Caco-2 (cell line): ENCODE measurements at regions not wholly inside any gene's neighbourhood (a gene's known extent, or its start where the extent isn't known, plus 50 kb on each side); places are given as distances from the start of the nearest gene placed in this dataset.
"Not testable (repeated sequence)": the region's sequence is repeated elsewhere in the genome, so short reads cannot be mapped to it uniquely, and the experiment has no call there.

ENCODE experiments used
- BruUV-seq: library from RNA; stranded (reverse); fragments of 400-500 nt; replicated peaks from 2 replicates; lab custom pipeline; 2021; lab: Mats Ljungman, UMichigan
- CTCF ChIA-PET: fragments of 300-600 bp; sonication (Branson Sonifier 250); formaldehyde crosslinking; loops from one replicate; lab custom pipeline; 2022; ENCODE audit warnings: antibody characterized with exemption; lab: Charles Lee
- POLR2A ChIA-PET: fragments of 300-600 bp; sonication (Branson Sonifier 250); formaldehyde crosslinking; loops from one replicate; lab custom pipeline; 2022; ENCODE audit warnings: antibody characterized with exemption; lab: Charles Lee
- DNase-seq, 2 experiments: peaks; one replicate each; pipeline versions ENCODE4 v3.0.0 to v3.0.0-alpha.2; 2020 to 2022
- H3K27me3 ChIP-seq: replicated peaks from 2 replicates; pipeline ENCODE4 v1.6.0; 2011; ENCODE audit warnings: low read length; ENCODE audit not compliant: control insufficient read depth, insufficient read depth
- H3K36me3 ChIP-seq: 2 replicates; pipeline ENCODE4 v1.5.1; 2011; ENCODE audit warnings: low read length; ENCODE audit not compliant: control insufficient read depth, insufficient read depth
- H3K4me1 ChIP-seq: fragments of 250-450 bp; sonication (Bioruptor Pico); 2 replicates; pipeline ENCODE4 v1.5.1; 2020; ENCODE audit warnings: mild to moderate bottlenecking
- H3K4me3 ChIP-seq: 2 replicates; pipeline ENCODE4 v1.5.1; 2011; ENCODE audit warnings: low read depth, mild to moderate bottlenecking, control low read depth, low read length
- H3K9me3 ChIP-seq: fragments of 250-450 bp; sonication (Bioruptor Pico); 2 replicates; pipeline ENCODE4 v1.5.1; 2020; ENCODE audit warnings: mild to moderate bottlenecking, moderate library complexity
- H3K27ac Mint-ChIP-seq: one replicate; pipeline ENCODE4 v1.8.0; 2022; ENCODE audit warnings: mixed read lengths; ENCODE audit not compliant: unreplicated experiment
- H3K27me3 Mint-ChIP-seq: one replicate; pipeline ENCODE4 v1.8.0; 2022; ENCODE audit warnings: mixed read lengths; ENCODE audit not compliant: insufficient read depth, unreplicated experiment
- H3K36me3 Mint-ChIP-seq: one replicate; pipeline ENCODE4 v1.8.0; 2022; ENCODE audit warnings: mild to moderate bottlenecking, mixed read lengths; ENCODE audit not compliant: insufficient read depth, unreplicated experiment
- H3K4me1 Mint-ChIP-seq: one replicate; pipeline ENCODE4 v1.8.0; 2022; ENCODE audit warnings: low read depth, mixed read lengths; ENCODE audit not compliant: unreplicated experiment
- H3K4me3 Mint-ChIP-seq: one replicate; pipeline ENCODE4 v1.8.0; 2022; ENCODE audit warnings: mild to moderate bottlenecking, moderate library complexity, mixed read lengths; ENCODE audit not compliant: unreplicated experiment
- H3K9me3 Mint-ChIP-seq: one replicate; pipeline ENCODE4 v1.8.0; 2022; ENCODE audit warnings: mixed read lengths; ENCODE audit not compliant: unreplicated experiment
- intact Hi-C: fragments of 100-400 bp; cut with micrococcal nuclease; formaldehyde crosslinking; loops from one replicate; pipeline ENCODE4 v1.10.0; 2022; ENCODE audit not compliant: unreplicated experiment
- TF ChIP-seq, protein P1 (sequence below), 2 experiments: fragments of 200-600 bp in 1 of 2; IDR thresholded peaks; 1 replicate in 1 of 2; 2 replicates in 1 of 2; pipeline versions ENCODE4 v1.5.1 to v1.8.0; 2011 to 2022; ENCODE audit warnings: antibody characterized with exemption in 1 of 2, control low read depth in 1 of 2, inconsistent platforms in 1 of 2, low read depth in 1 of 2, low read length in 1 of 2, mild to moderate bottlenecking in 1 of 2, moderate library complexity in 1 of 2; ENCODE audit not compliant: insufficient read depth in 1 of 2, severe bottlenecking in 1 of 2, unreplicated experiment in 1 of 2

GRCh38 chr2:12623051-12623450, 93.7 kb upstream of the TRIB2 start:
- POLR2A ChIA-PET, result no interaction called here
- H3K27me3 ChIP-seq, result no peaks in the 10 kb centered on the region; the same call in 1 of the 2 replicates

GRCh38 chr2:12624384-12624783, 92.4 kb upstream of the TRIB2 start:
- TF ChIP-seq, protein P1, sequence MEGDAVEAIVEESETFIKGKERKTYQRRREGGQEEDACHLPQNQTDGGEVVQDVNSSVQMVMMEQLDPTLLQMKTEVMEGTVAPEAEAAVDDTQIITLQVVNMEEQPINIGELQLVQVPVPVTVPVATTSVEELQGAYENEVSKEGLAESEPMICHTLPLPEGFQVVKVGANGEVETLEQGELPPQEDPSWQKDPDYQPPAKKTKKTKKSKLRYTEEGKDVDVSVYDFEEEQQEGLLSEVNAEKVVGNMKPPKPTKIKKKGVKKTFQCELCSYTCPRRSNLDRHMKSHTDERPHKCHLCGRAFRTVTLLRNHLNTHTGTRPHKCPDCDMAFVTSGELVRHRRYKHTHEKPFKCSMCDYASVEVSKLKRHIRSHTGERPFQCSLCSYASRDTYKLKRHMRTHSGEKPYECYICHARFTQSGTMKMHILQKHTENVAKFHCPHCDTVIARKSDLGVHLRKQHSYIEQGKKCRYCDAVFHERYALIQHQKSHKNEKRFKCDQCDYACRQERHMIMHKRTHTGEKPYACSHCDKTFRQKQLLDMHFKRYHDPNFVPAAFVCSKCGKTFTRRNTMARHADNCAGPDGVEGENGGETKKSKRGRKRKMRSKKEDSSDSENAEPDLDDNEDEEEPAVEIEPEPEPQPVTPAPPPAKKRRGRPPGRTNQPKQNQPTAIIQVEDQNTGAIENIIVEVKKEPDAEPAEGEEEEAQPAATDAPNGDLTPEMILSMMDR (IDR thresholded peaks at IDR 0.05; ENCODE audit: insufficient read depth in 1 of 2, low read depth in 1 of 2, low read length in 1 of 2, severe bottlenecking in 1 of 2, unreplicated experiment in 1 of 2), result no peak
- Histone ChIP-seq H3K4me1 (no peaks in the 10 kb centered on the region), H3K9me3 (no peaks in the 10 kb centered on the region), H3K27me3 (no peaks in the 10 kb centered on the region; the same call in 1 of the 2 replicates), H3K4me3 (no peak overlapping the region), H3K36me3 (no peaks in the 10 kb centered on the region)
- CTCF ChIA-PET, result no interaction called here
- Mint-ChIP-seq H3K27ac (no peak overlapping the region), H3K4me1 (no peaks in the 10 kb centered on the region), H3K9me3 (no peaks in the 10 kb centered on the region), H3K4me3 (no peak overlapping the region), H3K27me3 (peaks cover 13% of the 10 kb centered on the region), H3K36me3 (no peaks in the 10 kb centered on the region)
- POLR2A ChIA-PET, result interaction anchor here (0.6 kb wide), 1 partner anchor 475 kb away, joined by 3 read pairs; no protein-coding TSS in a partner anchor
- BruUV-seq, result no TSS peak
- no peak for DNase-seq
- intact Hi-C loops, result no loop called here

More at GRCh38 chr2:12623051-12623450, 93.7 kb upstream of the TRIB2 start:
- CTCF ChIA-PET, result no interaction called here
- H3K4me3 Mint-ChIP-seq, result no peak overlapping the region
- no peak overlapping the region for H3K27ac Mint-ChIP-seq
- no peaks in the 10 kb centered on the region for H3K4me1 Mint-ChIP-seq
- H3K36me3 Mint-ChIP-seq, result no peaks in the 10 kb centered on the region
- H3K36me3 ChIP-seq, result no peaks in the 10 kb centered on the region
- no TSS peak for BruUV-seq
- H3K9me3 Mint-ChIP-seq, result no peaks in the 10 kb centered on the region
- no peak overlapping the region for H3K4me3 ChIP-seq
- intact Hi-C loops, result no loop called here
- TF ChIP-seq, protein P1 (IDR thresholded peaks at IDR 0.05; ENCODE audit: insufficient read depth in 1 of 2, low read depth in 1 of 2, low read length in 1 of 2, severe bottlenecking in 1 of 2, unreplicated experiment in 1 of 2), result no peak
- DNase-seq, result no peak
- no peaks in the 10 kb centered on the region for H3K9me3 ChIP-seq
- no peaks in the 10 kb centered on the region for H3K4me1 ChIP-seq
- peaks cover 12% of the 10 kb centered on the region for H3K27me3 Mint-ChIP-seq

- H3K27me3 Mint-ChIP-seq, result peaks cover 13% of the 10 kb centered on the region
Measured at GRCh38 chr2:12624905-12625598, 91.7 kb upstream of the TRIB2 start.

DNA sequence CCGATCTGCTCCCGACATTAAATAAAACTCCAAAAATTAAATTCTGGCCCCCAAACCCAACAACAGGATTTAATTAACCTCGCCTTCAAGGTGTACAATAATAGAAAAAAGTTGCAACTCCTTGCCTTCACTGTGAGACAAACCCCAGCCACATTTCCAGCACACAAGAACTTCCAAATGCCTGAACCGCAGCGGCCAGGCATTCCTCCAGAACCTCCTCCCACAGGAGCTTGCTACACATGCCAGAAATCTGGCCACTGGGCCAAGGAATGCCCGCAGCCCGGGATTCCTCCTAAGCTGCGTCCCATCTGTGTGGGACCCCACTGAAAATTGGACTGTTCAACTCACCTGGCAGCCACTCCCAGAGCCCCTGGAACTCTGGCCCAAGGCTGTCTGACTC, 88.2 kb upstream of the TRIB2 start:
- H3K4me3 ChIP-seq, BruUV-seq, H3K36me3 ChIP-seq, H3K4me1 Mint-ChIP-seq, CTCF ChIA-PET, H3K9me3 Mint-ChIP-seq, intact Hi-C loops, H3K36me3 Mint-ChIP-seq, H3K27ac Mint-ChIP-seq, H3K4me3 Mint-ChIP-seq, DNase-seq, H3K9me3 ChIP-seq, POLR2A ChIA-PET, H3K27me3 ChIP-seq, H3K4me1 ChIP-seq: not testable (repeated sequence)
- H3K27me3 Mint-ChIP-seq, result peaks cover 13% of the 10 kb centered on the region

More at GRCh38 chr2:12624905-12625598, 91.7 kb upstream of the TRIB2 start:
- no peaks in the 10 kb centered on the region for H3K36me3 Mint-ChIP-seq
- H3K4me1 Mint-ChIP-seq, result no peaks in the 10 kb centered on the region
- H3K4me1 ChIP-seq, result no peaks in the 10 kb centered on the region
- H3K9me3 Mint-ChIP-seq, result no peaks in the 10 kb centered on the region
- no TSS peak for BruUV-seq
- no peak for DNase-seq
- TF ChIP-seq, protein P1 (IDR thresholded peaks at IDR 0.05; ENCODE audit: insufficient read depth in 1 of 2, low read depth in 1 of 2, low read length in 1 of 2, severe bottlenecking in 1 of 2, unreplicated experiment in 1 of 2), result no peak
- no peak overlapping the region for H3K4me3 Mint-ChIP-seq
- no peak overlapping the region for H3K4me3 ChIP-seq
- no peaks in the 10 kb centered on the region for H3K27me3 ChIP-seq
- intact Hi-C loops, result no loop called here
- POLR2A ChIA-PET, result no interaction called here
- no peak overlapping the region for H3K27ac Mint-ChIP-seq
- CTCF ChIA-PET, result no interaction called here
- no peaks in the 10 kb centered on the region for H3K9me3 ChIP-seq
- no peaks in the 10 kb centered on the region for H3K36me3 ChIP-seq
